ENCODE measurements at regions not wholly inside any gene's neighbourhood (a gene's known extent, or its start where the extent isn't known, plus 50 kb on each side); places are given as distances from the start of the nearest gene placed in this dataset.

DNA sequence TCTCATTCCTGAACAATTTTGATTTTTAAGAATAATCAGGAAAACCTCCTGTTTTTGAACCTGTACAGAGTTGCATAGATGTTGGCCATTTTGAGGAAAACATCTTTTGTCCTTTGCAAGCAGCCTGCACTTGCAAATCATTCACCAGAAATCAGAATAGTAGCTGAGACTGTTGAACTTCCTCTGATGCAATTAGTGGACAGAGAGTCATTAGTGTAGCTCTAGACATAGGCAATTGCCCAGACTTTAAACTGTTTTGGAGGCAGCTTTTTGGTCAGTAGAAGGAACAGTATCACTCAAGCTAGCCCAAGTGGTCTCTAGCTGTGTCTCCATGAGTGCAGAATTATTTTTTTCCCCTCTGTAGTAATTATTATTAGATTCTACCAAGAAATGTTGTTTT lies 326.1 kb downstream of the PIK3C3 start:
- H3K4me3 ChIP-seq (ENCODE audit: low read depth, low read length) = no peak overlapping the region
- FAIRE-seq (no peak), DNase-seq (ENCODE audit: low read depth) (no peak)
- no peaks in the 10 kb centered on the region for H3K36me3 ChIP-seq (ENCODE audit: control insufficient read depth, insufficient read depth, low read length)
- TF ChIP-seq, protein P1, sequence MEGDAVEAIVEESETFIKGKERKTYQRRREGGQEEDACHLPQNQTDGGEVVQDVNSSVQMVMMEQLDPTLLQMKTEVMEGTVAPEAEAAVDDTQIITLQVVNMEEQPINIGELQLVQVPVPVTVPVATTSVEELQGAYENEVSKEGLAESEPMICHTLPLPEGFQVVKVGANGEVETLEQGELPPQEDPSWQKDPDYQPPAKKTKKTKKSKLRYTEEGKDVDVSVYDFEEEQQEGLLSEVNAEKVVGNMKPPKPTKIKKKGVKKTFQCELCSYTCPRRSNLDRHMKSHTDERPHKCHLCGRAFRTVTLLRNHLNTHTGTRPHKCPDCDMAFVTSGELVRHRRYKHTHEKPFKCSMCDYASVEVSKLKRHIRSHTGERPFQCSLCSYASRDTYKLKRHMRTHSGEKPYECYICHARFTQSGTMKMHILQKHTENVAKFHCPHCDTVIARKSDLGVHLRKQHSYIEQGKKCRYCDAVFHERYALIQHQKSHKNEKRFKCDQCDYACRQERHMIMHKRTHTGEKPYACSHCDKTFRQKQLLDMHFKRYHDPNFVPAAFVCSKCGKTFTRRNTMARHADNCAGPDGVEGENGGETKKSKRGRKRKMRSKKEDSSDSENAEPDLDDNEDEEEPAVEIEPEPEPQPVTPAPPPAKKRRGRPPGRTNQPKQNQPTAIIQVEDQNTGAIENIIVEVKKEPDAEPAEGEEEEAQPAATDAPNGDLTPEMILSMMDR (IDR thresholded peaks at IDR 0.05; ENCODE audit: insufficient read depth, low read length, severe bottlenecking) = no peak
- no peaks in the 10 kb centered on the region for H3K27me3 ChIP-seq (ENCODE audit: control insufficient read depth, insufficient read depth, low read length)

DNA sequence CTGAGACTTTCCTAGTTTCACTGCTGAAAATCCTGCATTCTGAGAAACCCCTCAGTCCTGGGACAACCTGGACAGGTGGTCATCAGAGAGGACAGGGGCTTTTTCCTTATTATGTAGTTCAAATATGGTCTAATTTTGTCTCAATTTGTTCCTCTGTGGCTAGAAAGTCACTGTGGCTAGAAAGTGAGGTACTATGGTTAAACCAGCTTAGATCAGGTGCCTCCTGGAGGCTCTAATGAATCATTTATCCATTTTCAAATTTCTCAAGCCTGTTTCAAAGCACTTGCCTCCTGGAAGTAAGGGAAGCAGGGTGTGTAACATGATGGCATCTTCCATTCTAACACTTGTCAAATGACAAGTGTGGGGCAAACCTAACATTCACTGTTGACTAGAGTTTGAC lies 326.8 kb downstream of the PIK3C3 start:
- Histone ChIP-seq H3K36me3 (ENCODE audit: control insufficient read depth, insufficient read depth, low read length) (no peaks in the 10 kb centered on the region), H3K4me3 (ENCODE audit: low read depth, low read length) (no peak overlapping the region), H3K27me3 (ENCODE audit: control insufficient read depth, insufficient read depth, low read length) (no peaks in the 10 kb centered on the region)
- DNase-seq (ENCODE audit: low read depth) = no peak
- TF ChIP-seq, protein P1 (IDR thresholded peaks at IDR 0.05; ENCODE audit: insufficient read depth, low read length, severe bottlenecking) = no peak
- FAIRE-seq = no peak

DNA sequence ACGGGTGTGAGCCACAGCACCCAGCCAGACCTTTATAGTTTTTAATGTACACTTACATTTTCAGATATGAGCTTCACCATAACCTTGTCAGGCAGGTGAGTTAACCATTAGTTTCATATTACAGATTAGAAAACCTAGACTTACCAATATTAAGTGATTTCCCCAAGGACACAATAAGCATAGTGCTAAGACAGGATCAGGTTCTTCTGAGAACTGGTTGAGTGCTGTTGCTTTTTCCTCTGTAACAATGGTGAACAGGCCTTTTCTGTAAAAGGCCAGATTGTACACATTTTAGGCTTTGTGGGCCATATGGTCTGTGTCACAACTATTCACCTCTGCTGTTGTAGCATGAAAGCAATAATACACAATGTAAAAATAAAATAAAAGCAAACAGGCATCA lies 332.0 kb downstream of the PIK3C3 start:
- H3K27me3 ChIP-seq (ENCODE audit: control insufficient read depth, insufficient read depth, low read length) = no peaks in the 10 kb centered on the region
- no peak for FAIRE-seq
- TF ChIP-seq, protein P1 (IDR thresholded peaks at IDR 0.05; ENCODE audit: insufficient read depth, low read length, severe bottlenecking) = no peak
- no peak overlapping the region for H3K4me3 ChIP-seq (ENCODE audit: low read depth, low read length)
- H3K36me3 ChIP-seq (ENCODE audit: control insufficient read depth, insufficient read depth, low read length) = no peaks in the 10 kb centered on the region
- DNase-seq (ENCODE audit: low read depth) = no peak

DNA sequence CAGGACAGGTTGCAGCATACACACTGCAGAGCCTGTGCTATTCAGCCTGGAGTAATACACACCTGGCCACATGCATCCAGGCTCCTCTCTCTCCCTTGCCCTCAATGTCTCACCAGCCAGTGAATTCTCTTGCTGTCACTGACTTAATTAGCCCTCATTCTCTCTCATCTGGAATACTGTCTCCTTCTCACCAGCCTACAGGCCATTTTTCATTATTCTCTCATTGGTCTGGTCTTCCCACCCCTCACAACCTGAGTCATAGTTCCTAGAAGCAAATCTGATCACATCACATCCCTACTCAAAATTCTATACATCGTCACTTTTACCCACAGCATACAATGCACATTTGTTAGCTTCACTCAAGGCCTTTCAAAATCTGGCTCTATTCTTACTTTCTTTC lies 333.1 kb downstream of the PIK3C3 start:
- TF ChIP-seq, protein P1 (IDR thresholded peaks at IDR 0.05; ENCODE audit: insufficient read depth, low read length, severe bottlenecking) = no peak
- FAIRE-seq (no peak), DNase-seq (ENCODE audit: low read depth) (no peak)
- Histone ChIP-seq H3K36me3 (ENCODE audit: control insufficient read depth, insufficient read depth, low read length) (no peaks in the 10 kb centered on the region), H3K27me3 (ENCODE audit: control insufficient read depth, insufficient read depth, low read length) (no peaks in the 10 kb centered on the region), H3K4me3 (ENCODE audit: low read depth, low read length) (no peak overlapping the region)

DNA sequence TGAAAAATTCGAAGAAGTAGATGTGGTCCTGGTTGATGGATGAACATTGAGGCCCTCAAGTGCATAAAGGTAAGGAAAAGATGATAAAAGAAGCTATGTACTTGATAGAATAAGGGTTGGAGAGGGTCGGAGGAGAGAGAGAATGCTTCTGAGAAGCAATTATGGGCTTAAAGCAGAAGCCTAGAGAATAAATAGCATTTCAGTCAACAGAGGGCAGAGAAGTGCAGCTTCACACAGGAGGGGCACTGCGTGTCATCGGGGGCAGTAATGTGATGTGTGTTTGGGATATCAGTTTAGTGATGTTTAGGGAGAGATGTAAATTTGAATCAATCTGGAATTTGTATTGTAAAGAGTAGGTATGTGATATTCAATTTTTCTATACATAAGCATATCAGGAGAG lies 334.5 kb downstream of the PIK3C3 start:
- TF ChIP-seq, protein P1 (IDR thresholded peaks at IDR 0.05; ENCODE audit: insufficient read depth, low read length, severe bottlenecking) = no peak
- FAIRE-seq = no peak

More for the DNA sequence above, 334.5 kb downstream of the PIK3C3 start:
- no peaks in the 10 kb centered on the region for H3K36me3 ChIP-seq (ENCODE audit: control insufficient read depth, insufficient read depth, low read length)
- H3K4me3 ChIP-seq (ENCODE audit: low read depth, low read length) = no peak overlapping the region
- no peak for DNase-seq (ENCODE audit: low read depth)
- H3K27me3 ChIP-seq (ENCODE audit: control insufficient read depth, insufficient read depth, low read length) = no peaks in the 10 kb centered on the region

Data from bronchial epithelial cell (primary cell).